B cell (primary cell): ENCODE measurements at regions not wholly inside any gene's neighbourhood (a gene's known extent, or its start where the extent isn't known, plus 50 kb on each side); places are given as distances from the start of the nearest gene placed in this dataset.
"Not testable (repeated sequence)": the region's sequence is repeated elsewhere in the genome, so short reads cannot be mapped to it uniquely, and the experiment has no call there.

Experiments
- EZH2 ChIP-seq: IDR thresholded peaks from 2 replicates; pipeline ENCODE4 v1.6.1; 2012; ENCODE audit warnings: borderline replicate concordance, low read depth, mild to moderate bottlenecking, moderate library complexity, low read length; ENCODE audit not compliant: insufficient read depth, poor library complexity, severe bottlenecking
- TF ChIP-seq, protein P1 (sequence below): fragments of 200-600 bp; IDR thresholded peaks from one replicate; pipeline ENCODE4 v1.8.0; 2022; ENCODE audit warnings: antibody characterized with exemption, mild to moderate bottlenecking

DNA sequence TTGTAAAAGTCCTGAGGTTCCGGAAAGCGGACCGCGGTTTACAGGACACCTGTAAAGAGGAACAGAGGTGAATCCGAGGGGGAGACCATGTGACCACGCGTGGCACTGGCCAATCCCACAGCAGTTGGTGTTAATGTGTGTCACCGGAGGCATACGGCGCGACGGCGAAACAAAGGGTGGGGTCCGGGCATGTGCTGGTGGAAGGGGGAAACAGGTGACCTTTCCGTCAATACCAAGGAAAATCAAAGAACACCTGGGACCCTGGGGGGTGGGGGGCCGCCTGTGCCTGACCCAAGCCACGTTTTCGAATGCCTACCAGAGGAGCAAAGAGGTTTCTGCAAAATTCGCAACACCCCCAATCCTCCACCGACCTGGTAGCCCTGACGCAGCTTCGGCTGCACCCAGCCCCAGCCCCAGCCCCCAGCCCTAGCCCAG, 482.3 kb downstream of the SPATA31A7 start:
- TF ChIP-seq, protein P1, sequence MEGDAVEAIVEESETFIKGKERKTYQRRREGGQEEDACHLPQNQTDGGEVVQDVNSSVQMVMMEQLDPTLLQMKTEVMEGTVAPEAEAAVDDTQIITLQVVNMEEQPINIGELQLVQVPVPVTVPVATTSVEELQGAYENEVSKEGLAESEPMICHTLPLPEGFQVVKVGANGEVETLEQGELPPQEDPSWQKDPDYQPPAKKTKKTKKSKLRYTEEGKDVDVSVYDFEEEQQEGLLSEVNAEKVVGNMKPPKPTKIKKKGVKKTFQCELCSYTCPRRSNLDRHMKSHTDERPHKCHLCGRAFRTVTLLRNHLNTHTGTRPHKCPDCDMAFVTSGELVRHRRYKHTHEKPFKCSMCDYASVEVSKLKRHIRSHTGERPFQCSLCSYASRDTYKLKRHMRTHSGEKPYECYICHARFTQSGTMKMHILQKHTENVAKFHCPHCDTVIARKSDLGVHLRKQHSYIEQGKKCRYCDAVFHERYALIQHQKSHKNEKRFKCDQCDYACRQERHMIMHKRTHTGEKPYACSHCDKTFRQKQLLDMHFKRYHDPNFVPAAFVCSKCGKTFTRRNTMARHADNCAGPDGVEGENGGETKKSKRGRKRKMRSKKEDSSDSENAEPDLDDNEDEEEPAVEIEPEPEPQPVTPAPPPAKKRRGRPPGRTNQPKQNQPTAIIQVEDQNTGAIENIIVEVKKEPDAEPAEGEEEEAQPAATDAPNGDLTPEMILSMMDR, result not testable (repeated sequence)
- not testable (repeated sequence) for TF ChIP-seq EZH2
